Nephron (organoid): ENCODE measurements at regions not wholly inside any gene's neighbourhood (a gene's known extent, or its start where the extent isn't known, plus 50 kb on each side); places are given as distances from the start of the nearest gene placed in this dataset.

Experiments used
- H3K27ac Mint-ChIP-seq, 3 experiments: 2 replicates each; pipeline ENCODE4 v1.8.0; 2020; ENCODE audit warnings: mixed read lengths in 3 of 3, mild to moderate bottlenecking in 2 of 3, moderate library complexity in 1 of 3
- H3K27me3 Mint-ChIP-seq: 2 replicates; pipeline ENCODE4 v1.8.0; 2021; ENCODE audit warnings: low read depth, mild to moderate bottlenecking, moderate library complexity, mixed read lengths
- H3K36me3 Mint-ChIP-seq: 2 replicates; pipeline ENCODE4 v1.8.0; 2020; ENCODE audit warnings: low read depth, mixed read lengths
- H3K4me1 Mint-ChIP-seq: 2 replicates; pipeline ENCODE4 v1.8.0; 2020; ENCODE audit warnings: mixed read lengths
- H3K4me3 Mint-ChIP-seq, 3 experiments: 2 replicates each; pipeline ENCODE4 v1.8.0; 2020; ENCODE audit warnings: mild to moderate bottlenecking in 3 of 3, mixed read lengths in 3 of 3, moderate library complexity in 2 of 3
- H3K9me3 Mint-ChIP-seq: 2 replicates; pipeline ENCODE4 v1.8.0; 2020; ENCODE audit warnings: mixed read lengths
- TF ChIP-seq, protein P1 (sequence below), 3 experiments: fragments of 200-600 bp; sonication (generic); IDR thresholded peaks; one replicate each; pipeline ENCODE4 v1.5.0; 2021; ENCODE audit warnings: antibody characterized with exemption in 3 of 3; ENCODE audit not compliant: unreplicated experiment in 3 of 3

DNA sequence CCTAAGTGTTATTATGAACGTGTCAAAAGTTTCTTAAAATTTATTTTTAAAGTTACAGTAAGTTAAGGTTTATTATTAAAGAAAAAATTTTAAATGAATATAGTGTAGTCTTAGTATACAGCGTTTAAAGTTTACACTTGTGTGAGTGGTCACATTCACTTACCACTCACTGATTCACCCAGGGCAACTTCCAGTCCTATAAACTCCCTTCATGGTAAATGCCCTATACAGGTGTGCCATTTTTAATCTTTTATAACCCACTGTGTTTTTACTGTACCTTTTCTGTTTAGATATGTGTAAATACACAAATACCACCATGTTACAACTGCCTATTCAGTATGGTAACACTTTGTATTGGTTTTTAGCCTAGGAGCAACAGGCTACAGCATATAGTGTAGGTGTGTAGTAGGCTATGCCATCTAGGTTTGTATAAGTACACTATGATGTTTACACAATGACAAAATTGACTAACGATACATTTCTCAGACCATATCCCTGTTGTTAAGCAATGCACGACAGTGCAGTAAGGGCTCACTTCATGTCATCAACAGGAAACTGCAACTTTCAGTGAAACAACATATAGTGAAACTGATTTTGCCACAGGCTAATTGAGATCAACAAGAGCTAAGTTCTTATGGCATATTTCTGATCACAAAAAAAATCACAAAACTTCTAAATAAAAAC, 112.0 kb upstream of the TMCC3 start:
- Mint-ChIP-seq H3K4me3 (no peak overlapping the region), H3K27me3 (no peaks in the 10 kb centered on the region)

DNA sequence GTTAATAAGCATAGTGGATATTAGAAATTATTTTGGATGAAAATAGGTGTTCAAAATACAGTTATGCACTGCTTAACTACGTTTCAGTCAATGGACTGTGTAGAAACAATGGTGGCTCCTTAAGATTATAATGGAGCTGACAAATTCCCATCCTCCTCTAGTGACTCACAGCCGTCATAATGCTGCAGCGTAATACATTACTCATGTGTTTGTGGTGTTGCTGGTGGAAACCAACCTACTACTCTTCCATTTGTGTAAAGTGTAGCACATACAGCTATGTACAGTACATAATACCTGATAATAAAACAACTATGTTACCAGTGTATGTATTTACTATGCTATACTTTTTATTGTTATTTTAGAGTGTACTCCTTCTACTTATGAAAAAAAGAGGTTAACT, 111.2 kb upstream of the TMCC3 start:
- Mint-ChIP-seq H3K36me3 (no peaks in the 10 kb centered on the region), H3K27ac (peak overlapping the region in 2 of 3 experiments; percentile 60 to 81), H3K9me3 (no peaks in the 10 kb centered on the region), H3K4me1 (peaks cover 28% of the 10 kb centered on the region), H3K4me3 (no peak overlapping the region), H3K27me3 (no peaks in the 10 kb centered on the region)
- TF ChIP-seq, protein P1, sequence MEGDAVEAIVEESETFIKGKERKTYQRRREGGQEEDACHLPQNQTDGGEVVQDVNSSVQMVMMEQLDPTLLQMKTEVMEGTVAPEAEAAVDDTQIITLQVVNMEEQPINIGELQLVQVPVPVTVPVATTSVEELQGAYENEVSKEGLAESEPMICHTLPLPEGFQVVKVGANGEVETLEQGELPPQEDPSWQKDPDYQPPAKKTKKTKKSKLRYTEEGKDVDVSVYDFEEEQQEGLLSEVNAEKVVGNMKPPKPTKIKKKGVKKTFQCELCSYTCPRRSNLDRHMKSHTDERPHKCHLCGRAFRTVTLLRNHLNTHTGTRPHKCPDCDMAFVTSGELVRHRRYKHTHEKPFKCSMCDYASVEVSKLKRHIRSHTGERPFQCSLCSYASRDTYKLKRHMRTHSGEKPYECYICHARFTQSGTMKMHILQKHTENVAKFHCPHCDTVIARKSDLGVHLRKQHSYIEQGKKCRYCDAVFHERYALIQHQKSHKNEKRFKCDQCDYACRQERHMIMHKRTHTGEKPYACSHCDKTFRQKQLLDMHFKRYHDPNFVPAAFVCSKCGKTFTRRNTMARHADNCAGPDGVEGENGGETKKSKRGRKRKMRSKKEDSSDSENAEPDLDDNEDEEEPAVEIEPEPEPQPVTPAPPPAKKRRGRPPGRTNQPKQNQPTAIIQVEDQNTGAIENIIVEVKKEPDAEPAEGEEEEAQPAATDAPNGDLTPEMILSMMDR (IDR thresholded peaks at IDR 0.05; ENCODE audit: unreplicated experiment in 3 of 3): no peak

More for the DNA sequence above, 112.0 kb upstream of the TMCC3 start:
- H3K27ac Mint-ChIP-seq: peak overlapping the region; percentile 33 to 86 (median 81)
- H3K4me1 Mint-ChIP-seq: peaks cover 31% of the 10 kb centered on the region
- H3K9me3 Mint-ChIP-seq: no peaks in the 10 kb centered on the region
- no peaks in the 10 kb centered on the region for H3K36me3 Mint-ChIP-seq
- TF ChIP-seq, protein P1 (IDR thresholded peaks at IDR 0.05; ENCODE audit: unreplicated experiment in 3 of 3): no peak

DNA sequence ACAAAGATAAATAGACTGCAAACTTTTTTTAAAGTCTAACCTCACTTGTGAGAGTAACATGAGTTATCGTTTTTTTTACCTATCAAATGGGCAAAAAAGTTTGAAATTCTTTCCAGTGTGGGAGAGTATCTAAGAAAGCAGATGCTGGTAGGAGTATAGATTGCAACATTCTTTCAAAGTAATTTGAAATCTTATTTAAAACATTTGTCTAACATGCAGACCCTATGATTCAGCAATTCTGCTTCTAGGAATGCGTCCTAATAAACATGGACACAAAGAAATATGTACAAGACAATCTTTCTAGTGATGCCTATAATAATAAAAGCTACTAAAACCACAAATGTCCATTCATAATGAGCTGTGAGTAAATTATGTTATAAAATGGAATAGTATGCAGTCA, 110.4 kb upstream of the TMCC3 start:
- Mint-ChIP-seq H3K27ac (peak overlapping the region; percentile 85 to 91 (median 88)), H3K9me3 (no peaks in the 10 kb centered on the region), H3K27me3 (no peaks in the 10 kb centered on the region), H3K36me3 (no peaks in the 10 kb centered on the region), H3K4me1 (peaks cover 31% of the 10 kb centered on the region), H3K4me3 (no peak overlapping the region)
- TF ChIP-seq, protein P1 (IDR thresholded peaks at IDR 0.05; ENCODE audit: unreplicated experiment in 3 of 3): no peak

DNA sequence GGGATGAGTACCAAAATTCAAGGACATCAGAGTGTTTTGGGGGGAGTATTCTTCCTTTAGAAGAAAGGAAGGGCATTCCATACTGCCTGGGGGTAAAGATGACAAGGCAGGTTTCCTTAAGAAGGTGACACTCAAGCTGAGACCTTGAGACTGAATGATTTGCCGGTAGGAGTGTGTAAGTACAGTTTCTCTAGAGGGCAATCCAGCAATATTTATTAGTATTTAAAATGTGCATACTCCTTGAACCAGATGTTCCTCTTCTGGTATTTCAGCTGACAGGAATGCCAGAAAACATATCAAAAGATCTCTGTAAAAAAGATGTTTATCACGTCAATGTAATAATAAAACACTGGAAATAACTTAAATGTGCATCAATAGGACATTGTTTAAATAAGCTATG, 106.4 kb upstream of the TMCC3 start:
- Mint-ChIP-seq H3K9me3 (no peaks in the 10 kb centered on the region), H3K36me3 (no peaks in the 10 kb centered on the region), H3K27me3 (no peaks in the 10 kb centered on the region), H3K4me1 (peaks cover 49% of the 10 kb centered on the region), H3K4me3 (no peak overlapping the region), H3K27ac (peak overlapping the region; percentile 46 to 82 (median 51))
- TF ChIP-seq, protein P1 (IDR thresholded peaks at IDR 0.05; ENCODE audit: unreplicated experiment in 3 of 3): no peak

DNA sequence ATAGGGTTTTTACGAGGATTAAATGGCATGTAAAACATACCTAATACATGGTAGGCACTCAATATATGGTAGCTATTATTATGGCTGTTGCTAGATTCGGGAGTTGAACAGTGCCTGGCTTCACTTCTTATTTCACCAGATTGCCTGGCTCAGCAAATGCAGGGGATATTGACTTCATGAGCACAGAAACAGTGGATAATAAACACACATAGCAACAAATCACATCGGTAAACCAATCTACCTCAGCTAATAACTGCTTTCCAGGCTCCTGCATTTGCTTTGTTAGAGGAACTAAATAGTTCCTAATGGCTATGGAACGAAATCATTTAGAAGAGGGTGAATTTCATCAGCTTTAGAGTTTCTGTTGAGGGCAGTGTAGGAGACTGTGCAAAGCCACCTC, 105.2 kb upstream of the TMCC3 start:
- Mint-ChIP-seq H3K4me3 (no peak overlapping the region), H3K36me3 (no peaks in the 10 kb centered on the region), H3K4me1 (peaks cover 55% of the 10 kb centered on the region), H3K9me3 (no peaks in the 10 kb centered on the region), H3K27me3 (no peaks in the 10 kb centered on the region), H3K27ac (peak overlapping the region in 2 of 3 experiments; percentile 58 to 72)
- TF ChIP-seq, protein P1 (IDR thresholded peaks at IDR 0.05; ENCODE audit: unreplicated experiment in 3 of 3): no peak

DNA sequence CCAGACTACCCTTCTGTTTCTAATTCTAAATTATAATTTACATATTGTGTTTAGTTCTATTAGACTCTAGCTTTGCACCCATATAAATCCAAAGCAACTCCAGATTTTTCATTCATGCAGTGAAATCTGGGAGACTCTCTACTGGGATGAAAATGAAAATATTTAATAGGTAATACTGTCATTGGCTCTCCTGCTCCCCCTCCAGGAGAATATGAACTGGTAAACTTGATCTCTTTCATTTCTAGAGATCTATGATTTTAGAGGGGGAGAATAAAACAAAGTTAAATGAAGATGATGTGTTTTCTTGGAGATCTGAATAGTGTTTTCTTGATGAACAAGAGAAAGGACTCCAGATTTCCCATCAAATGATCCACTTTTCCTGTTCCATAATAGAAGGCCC, 104.3 kb upstream of the TMCC3 start:
- peak overlapping the region; percentile 72 to 95 (median 78) for H3K27ac Mint-ChIP-seq
- TF ChIP-seq, protein P1 (IDR thresholded peaks at IDR 0.05; ENCODE audit: unreplicated experiment in 3 of 3): peak in 1 of 3 experiments; percentile 12
- no peaks in the 10 kb centered on the region for H3K36me3 Mint-ChIP-seq
- no peak overlapping the region for H3K4me3 Mint-ChIP-seq
- H3K4me1 Mint-ChIP-seq: peaks cover 56% of the 10 kb centered on the region
- no peaks in the 10 kb centered on the region for H3K9me3 Mint-ChIP-seq
- no peaks in the 10 kb centered on the region for H3K27me3 Mint-ChIP-seq
